DMS53 (cell line): ENCODE measurements at regions not wholly inside any gene's neighbourhood (a gene's known extent, or its start where the extent isn't known, plus 50 kb on each side); places are given as distances from the start of the nearest gene placed in this dataset.
A peak's percentile ranks its signal among the peaks of the same experiment; 100 is the strongest.
"Not testable (repeated sequence)": the region's sequence is repeated elsewhere in the genome, so short reads cannot be mapped to it uniquely, and the experiment has no call there.

Experiments used
- DNase-seq: peaks from one replicate; lab custom pipeline; 2025; lab: John Stamatoyannopoulos, UW

DNA sequence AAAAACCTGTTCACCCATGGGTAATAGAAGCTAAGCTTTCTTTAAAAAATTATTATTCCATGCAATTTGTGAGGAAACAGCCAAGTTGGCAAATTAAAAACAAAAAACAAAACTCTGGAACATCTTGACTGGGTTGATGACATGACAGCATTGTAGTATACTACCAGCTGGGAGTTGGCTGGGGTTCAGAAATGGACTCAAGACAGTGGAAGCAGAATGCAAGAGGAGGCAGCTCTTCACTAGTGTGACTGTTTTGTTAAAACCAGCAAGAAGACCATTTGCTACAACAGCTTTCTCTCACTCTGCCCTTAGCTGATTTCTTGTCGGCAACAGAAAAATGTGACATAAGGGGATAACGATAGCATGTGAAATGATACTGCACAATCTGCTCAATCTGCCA is 1298.9 kb upstream of the ADGRL4 start:
- DNase-seq = no peak

DNA sequence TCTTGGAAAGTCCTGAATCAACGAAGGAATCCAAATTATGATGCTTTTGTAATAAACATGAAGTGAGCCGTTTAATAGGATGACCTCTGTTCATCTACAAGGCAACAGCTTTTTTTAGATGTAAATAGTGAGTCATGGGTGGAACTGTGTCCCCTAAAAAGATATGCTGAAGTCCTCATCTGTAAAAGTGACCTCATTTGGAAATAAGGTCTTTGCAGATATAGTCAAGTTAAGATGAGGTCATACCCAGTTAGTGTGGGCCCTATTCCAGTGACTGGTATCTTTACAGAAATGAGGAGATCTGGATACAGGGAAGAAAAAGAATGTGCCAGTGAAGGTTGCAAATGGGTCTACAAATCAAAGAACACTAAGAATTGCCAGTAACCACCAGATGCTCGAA is 1287.3 kb upstream of the ADGRL4 start:
- no peak for DNase-seq

DNA sequence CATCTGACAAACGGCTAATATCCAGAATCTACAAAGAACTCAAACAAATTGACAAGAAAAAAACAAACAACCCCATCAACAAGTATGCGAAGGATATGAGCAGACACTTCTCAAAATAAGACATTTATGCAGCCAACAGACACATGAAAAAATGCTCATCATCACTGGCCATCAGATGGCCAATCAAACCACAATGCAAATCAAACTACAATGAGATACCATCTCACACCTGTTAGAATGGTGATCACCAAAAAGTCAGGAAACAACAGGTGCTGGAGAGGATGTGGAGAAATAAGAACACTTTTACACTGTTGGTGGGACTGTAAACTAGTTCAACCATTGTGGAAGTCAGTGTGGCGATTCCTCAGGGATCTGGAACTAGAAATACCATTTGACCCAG is 1282.2 kb upstream of the ADGRL4 start:
- DNase-seq = not testable (repeated sequence)

DNA sequence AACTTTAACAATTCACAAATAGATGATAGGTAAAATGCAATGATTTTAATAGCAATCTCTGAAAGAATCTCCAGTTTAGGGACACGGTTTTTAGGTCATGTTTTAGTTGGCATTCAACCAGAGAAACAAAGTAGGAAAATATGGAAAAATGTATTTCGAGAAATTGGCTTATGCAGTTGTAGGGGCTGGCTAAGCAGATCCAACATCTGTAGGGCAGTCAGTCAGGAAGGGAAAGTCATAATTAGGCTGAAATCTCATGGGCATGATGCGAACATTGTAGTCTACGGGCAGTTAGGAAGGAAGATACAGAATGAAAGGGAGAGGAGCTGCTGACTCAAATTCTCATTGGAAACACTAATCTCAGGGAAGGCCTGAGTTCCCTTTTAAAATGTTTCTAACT is 1276.0 kb upstream of the ADGRL4 start:
- no peak for DNase-seq

DNA sequence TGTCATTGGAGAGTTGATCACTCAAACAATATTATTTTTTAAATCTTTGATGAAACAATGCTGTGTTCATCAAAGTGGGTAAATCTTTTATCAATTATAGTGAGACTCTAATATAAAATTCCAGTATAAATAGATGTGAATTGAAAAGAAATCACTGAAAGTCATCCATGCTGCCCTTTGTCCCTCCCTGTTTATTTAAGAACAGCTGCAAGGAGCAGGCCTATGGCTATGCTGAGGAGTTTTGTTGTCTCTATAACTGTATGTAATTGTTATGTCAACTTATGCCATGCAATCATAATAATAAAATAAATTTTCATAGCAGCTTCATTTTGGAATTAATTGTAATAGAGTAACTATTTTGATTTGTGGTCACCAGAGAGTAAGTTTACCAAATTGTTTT is 1272.4 kb upstream of the ADGRL4 start:
- peak; percentile 40 for DNase-seq

DNA sequence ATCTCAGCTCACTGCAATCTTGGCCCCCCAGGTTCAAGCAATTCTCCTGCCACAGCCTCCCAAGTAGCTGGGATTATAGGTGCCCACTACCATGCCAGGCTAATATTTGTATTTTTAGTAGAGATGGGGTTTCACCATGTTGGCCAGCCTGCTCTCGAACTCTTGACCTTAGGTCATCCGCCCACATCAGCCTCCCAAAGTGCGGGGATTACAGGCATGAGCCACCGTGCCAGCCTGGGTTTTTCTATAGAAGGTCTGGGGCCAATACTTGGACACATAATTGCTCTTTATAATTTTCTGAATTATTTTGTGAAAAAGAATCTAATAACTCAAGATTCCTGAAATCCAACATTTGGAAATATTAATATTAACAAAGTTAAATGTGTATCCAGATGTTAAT is 1267.7 kb upstream of the ADGRL4 start:
- DNase-seq = no peak

DNA sequence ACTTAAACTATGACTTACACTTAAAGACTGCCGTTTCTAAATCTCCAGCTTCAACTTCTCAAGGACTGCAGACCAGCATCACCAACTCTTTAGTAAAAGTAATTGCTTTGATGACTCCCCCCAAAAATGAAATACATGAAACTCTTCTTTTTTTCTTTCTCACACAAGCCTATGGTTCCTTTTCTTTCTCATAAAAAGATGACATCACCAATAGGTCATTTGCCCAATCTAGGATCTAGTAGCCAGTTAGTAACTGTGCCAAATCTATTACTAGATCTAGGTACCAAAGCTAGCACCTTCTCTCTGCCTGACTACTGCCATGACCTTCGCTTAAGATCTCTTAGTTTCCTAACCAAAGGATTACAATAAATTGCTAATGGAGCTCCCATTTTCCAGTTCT is 1266.0 kb upstream of the ADGRL4 start:
- no peak for DNase-seq

DNA sequence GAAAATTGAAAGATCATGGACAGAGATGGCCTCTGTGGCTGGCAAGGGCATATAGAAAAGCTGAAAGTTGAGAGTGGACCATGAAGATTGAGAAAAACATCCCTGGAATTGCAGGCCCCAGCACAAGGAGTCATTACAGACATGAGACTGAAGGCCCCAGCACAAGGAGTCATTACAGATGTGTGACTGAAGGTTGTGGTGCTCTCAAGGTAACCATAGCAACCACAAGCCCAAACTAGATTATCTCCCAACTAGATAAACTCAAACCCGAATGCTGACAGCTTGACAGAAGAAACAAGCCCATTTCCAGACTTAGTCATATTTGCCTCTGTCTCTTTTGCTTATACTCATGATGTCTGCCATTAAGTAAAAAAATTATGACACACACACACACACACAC is 1252.1 kb upstream of the ADGRL4 start:
- peak; percentile 75 for DNase-seq

DNA sequence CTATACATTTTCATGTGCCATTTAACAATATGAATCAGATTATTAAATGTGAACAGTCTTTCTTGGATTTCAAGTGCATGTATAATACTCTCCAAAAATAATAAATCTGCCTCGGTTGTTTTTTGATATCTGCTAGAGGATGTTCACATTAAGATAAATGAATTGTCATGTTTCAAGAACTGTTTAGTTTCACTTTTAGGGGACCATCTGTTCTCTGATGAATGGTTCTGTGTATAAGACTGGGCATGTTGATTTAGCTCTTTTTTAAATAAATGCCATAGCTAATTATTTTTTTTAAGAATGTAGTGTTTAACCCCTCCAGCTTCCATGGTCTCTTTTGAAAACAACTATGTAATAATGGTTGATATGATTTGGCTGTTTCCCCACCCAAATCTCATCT is 1245.1 kb upstream of the ADGRL4 start:
- peak; percentile 42 for DNase-seq

DNA sequence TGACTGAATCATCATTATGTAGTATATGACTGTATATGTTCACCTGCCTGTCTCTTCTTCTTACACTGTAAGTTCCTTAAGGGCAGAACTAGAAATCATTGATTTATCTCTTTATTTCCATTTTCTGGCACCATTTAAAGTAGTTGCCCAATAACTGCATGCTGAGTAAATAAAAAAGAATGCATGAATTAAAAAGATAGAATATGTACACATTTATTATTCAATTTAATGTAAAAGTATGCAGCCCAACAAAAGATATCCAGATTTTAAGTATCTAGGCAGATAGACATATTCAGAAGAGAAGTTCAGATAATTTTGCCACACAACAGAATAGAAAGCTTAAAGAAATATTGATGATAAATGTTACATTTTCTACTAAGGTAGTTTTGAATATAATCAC is 1244.6 kb upstream of the ADGRL4 start:
- no peak for DNase-seq

DNA sequence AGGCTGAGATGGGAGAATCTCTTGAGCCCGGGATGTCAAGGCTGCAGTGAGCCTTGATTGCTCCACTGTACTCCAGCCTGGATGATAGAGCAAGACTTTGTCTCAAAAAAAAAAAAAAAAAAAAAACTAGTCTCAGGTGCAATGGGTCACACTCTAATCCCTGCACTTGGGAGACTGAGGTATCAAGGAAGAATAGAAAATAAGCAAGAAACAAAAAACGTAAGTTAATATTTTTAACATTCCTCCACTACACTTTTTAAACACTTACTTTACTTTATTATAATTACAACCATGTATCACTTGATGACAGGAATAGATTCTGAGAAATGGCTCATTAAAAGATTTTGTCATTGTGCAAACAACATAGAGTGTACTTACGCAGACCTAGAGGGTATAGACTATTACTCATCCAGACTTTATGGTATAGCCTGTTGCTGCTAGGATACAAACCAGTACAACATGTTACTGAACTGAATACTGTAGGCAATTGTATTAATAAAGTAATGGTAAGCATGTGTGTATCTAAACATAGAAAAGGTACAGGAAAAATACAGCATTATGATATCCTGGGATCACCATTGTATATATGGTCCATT is 1244.1 kb upstream of the ADGRL4 start:
- DNase-seq = peak; percentile 87

DNA sequence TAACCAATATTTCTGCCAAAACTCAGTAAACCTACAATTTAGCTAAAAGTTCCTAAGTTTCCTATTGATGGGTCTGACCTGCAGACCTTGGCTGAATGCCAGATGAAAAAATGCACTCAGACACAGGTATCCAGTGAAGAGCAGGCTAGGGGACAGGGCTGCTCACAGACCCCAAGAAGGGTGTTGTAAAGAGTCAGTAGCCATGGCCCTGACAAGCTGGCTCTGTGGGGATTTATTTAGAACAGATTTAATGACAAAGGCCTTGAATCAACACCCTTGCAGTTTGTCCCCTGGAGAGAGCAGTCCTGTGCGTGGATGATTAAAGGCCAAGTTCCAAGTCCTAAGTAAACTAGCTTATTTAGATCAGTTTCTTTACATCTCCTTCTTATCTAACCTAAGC is 1243.2 kb upstream of the ADGRL4 start:
- DNase-seq = peak; percentile 14

DNA sequence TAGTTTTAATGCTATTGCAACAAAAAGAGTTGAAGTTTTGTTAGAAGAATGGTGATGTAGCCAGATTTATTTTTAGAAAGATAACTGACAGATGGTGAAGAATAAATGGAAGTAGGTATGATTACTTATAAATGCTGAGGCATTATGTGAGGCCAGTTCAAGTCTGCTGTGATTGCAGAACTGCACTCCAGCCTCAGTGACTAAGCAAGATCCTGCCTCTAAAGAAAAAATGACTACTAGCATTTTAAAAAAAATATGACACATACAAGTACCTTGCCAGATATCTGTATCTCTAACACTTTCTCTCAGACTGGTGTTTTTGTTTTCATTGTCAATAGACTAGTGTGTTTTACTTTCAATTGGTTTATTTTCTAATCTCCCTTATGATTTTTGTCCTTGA is 1242.4 kb upstream of the ADGRL4 start:
- DNase-seq = no peak

DNA sequence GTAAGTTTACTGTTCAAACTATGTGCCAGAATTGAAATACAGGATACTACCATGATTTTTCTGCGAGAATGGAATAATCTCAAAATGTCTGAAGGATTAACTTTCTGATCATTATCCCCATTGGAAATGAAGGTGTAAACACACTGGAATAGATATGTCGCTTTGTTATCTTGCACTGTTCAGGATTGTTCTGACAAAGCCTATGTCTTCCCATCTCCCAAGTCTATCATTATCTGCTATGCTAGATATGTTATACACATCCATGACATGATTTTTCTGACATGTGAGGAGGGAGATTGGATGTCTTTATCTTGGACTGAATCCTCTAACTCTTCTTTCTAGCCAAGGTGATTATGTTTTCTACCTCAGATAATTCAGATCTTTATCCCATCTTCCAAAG is 1239.3 kb upstream of the ADGRL4 start:
- DNase-seq = no peak

DNA sequence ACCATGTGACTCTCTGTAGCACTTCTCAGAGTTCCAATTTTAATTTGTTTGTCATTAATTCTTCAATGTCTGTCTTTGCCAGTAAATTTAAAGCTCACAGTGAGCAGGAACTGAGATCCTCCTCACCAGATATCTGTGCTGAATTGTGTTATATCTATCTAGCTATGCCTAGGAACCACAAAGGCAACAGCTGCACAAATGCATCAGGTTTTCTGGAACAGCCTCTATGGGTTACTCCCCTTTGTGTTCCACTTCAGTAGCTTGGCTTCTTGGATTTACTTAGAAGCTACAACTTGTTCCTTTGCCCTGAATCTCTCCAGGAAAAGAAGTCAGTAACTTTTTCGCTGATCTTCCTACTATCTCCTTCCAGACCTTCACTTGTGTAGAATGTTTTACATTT is 1237.8 kb upstream of the ADGRL4 start:
- DNase-seq = no peak

DNA sequence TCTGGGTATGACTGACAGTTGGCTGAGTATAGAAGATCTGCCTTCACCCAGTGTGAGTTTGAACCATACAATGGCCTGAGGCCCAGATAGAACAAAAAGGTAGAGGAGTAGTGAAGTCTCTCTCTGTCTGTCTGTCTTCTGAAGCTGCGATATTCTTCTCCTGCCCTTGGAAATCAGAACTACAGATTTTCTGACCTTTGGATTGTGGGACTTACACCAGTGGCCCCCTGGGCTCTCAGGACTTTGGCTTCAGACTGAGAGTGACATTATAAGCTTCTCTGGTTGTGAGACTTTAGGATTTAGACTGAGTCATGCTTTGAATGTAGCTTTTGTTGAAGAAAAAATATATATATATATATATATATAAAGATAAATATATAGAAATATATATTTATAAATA is 1235.0 kb upstream of the ADGRL4 start:
- no peak for DNase-seq

DNA sequence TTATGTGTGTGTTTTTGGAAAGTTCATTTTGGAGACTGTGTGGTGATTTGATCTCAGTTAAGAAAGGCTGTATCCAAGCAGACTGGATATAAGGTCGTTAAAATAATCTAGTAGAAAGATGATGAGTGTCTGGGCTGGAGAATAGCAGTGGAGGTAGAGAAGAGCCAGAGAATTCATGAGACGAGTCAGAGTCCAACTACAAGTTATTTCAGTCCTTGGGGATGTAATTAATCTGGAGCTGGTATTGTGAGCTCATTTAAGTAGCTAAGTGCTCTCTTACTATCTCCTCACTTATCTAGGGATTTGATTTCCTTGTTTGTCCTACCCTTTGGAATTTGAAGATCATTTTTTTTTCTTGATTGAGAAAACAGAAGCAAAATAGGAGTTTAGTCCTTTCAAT is 1219.0 kb upstream of the ADGRL4 start:
- DNase-seq = no peak

DNA sequence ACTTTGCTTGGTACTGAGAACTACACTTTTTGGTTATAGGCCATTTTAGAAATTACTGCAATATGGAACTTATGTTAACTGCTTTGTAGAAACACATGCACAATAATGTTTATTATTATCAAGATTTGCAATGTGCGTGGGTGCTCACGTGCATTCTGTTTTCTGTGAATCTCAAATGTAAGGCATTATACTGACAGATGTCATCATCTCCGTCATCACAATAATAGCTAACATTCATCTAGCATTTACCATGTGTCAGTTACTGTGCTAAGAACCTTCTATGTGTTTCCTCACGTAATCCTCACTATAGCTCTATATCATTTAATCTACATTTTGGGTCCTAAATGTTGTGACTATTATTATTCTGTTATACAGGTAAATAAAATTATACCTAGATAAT is 1214.8 kb upstream of the ADGRL4 start:
- no peak for DNase-seq

DNA sequence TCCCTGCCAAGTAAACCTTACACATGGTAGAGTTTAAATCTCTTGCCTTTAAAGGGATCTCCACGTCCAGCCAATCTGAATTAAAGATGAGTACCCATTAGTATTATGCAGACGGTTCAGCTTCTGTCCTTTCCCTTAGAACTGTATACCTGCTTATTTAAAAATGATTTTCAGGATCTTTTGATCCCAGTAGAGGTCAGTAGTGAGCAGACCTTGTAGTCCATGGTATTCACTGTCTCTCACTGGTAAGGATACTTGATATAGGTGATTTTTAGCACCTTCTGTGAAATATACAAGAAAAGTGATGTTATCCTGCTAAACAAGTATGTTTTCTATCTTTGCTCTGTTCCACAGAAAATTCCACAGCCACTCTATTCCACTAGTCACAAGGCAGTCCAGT is 1211.6 kb upstream of the ADGRL4 start:
- peak; percentile 84 for DNase-seq

DNA sequence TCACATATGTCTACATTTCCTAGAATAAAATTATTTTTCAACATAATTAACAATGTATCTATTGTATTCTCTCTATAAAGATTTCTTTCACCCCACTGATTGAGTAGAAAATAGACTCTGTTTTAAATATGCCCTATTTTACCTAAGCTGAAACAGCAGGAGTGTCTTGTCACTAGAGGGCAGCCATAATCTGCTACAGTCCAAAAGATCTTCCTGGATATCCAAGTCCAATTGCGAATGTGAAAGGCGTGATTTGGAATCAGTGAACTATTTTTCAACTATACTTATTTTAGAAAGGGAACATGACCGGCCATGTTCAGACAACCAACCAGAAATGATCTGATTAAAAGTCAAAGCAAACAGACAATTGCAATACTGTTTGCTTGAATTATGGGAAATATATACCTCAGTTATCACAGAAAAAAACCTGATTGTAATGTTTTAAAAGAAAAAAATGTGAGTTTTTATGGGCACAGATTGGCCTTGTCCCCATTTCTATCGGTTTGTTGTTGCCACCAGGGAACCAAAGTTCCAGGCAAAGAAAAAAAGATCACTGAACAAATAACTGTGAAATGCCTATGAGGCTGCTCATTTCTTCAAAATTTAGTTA is 1211.0 kb upstream of the ADGRL4 start:
- DNase-seq = peak; percentile 85

DNA sequence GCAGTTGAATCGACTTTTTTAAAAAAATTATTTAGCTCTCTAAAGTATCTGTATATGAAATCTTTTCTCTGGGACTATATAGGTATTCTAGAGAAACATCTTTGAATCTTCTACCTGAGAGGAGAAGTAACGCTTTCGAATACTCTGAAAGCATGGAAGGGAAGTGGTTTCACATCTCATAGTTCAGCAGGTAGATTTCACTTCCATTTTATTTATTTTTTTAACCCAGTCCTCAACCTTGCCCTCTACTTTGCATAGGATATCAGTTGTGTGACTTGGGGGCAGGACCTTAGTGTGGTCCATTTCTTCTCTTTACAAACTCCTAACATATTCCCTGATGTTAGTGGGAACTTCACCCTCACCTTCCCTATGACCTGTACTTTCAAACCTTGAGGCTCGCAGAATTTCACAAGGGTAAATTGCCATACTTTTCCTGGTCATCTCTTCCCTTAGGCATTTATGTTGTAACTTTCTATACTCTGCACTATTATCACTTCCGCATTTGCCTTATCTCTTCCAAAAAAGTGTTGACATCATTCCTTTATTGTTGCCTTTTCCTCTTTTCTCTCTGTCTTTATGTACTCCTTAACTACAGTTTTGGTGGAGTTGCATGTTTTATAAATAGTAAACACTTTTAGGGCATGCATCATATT is 1208.5 kb upstream of the ADGRL4 start:
- DNase-seq = no peak

DNA sequence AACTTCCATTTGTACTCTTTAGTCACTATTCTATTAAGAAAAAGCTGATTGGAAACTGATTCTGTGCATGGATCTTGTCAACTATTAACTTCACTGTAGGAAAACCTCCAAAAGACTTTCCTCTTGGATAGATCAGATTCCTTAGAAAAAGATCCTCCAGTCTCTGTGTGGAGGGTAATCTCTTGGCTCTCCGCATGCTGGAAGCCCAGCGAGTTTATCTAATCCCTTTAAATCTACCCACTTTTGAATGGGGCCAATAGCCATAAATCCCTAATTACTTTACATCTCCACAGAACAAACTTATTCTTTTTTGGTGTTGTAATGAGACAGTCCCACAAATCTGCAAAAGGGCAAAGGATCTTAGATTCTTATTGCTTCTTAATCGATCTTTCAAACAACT is 1206.4 kb upstream of the ADGRL4 start:
- DNase-seq = no peak

DNA sequence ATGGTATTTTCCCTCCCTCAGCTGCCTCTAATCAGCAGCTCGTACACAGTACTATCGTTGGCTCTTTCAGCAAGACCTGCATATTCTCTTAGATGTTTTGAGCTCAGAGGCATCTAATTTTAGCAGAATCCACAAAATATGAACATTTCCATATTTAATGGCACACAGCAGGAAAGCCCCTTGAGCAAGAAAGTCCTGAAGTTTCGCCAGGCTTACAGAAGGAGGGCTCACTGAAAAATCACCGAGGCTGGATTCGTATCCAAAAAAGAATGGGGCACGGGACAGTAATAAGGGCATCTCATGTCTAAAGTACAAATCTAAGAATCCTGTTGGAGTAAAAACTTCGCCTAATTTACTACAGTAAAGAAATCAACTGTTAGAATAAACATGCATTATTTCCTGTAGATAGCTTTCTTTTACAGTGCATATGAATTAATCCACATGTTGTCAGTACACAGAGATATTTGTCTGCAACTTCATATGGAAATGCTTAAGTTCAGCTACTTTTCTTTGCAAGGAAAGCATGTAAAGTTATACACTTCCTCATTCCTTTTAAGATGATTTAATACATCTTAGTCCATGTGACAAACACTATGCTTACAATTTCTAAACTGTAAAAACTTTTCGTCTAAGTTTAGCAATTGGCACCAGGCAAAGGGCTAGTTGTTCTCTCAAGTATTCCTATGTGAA is 1205.3 kb upstream of the ADGRL4 start:
- no peak for DNase-seq
